GM23338 (cell line): ENCODE measurements at regions not wholly inside any gene's neighbourhood (a gene's known extent, or its start where the extent isn't known, plus 50 kb on each side); places are given as distances from the start of the nearest gene placed in this dataset.

Source experiments
- ATAC-seq: fragments of 200-7000 bp; cut with Tn5 transposase; 3 replicates; pipeline ENCODE4 v1.9.1; 2020
- DNase-seq: peaks from one replicate; pipeline ENCODE4 v3.0.0-alpha.2; 2015; ENCODE audit warnings: low spot score
- H2AFZ ChIP-seq: fragments of 200-600 bp; sonication (generic); 2 replicates; pipeline ENCODE4 v1.8.0; 2016; ENCODE audit warnings: antibody characterized with exemption, mild to moderate bottlenecking, moderate library complexity
- H3F3A ChIP-seq: fragments of 200-600 bp; sonication (generic); replicated peaks from 2 replicates; pipeline ENCODE4 v1.8.0; 2017; ENCODE audit warnings: antibody characterized with exemption, mixed run types, low read depth
- H3K27ac ChIP-seq: fragments of 200-600 bp; sonication (generic); 2 replicates; pipeline ENCODE4 v1.6.1; 2016; ENCODE audit warnings: low read depth
- H3K27me3 ChIP-seq: fragments of 200-600 bp; sonication (generic); 2 replicates; pipeline ENCODE4 v1.8.0; 2016; ENCODE audit warnings: mild to moderate bottlenecking, mixed run types, moderate library complexity; ENCODE audit not compliant: insufficient read depth
- H3K36me3 ChIP-seq: fragments of 200-600 bp; sonication (generic); 2 replicates; pipeline ENCODE4 v1.8.0; 2016; ENCODE audit warnings: mild to moderate bottlenecking; ENCODE audit not compliant: insufficient read depth
- H3K4me1 ChIP-seq: fragments of 200-600 bp; sonication (generic); 2 replicates; pipeline ENCODE4 v1.8.0; 2016; ENCODE audit warnings: mild to moderate bottlenecking, moderate library complexity; ENCODE audit not compliant: insufficient read depth
- H3K4me2 ChIP-seq: fragments of 200-600 bp; sonication (generic); 2 replicates; pipeline ENCODE4 v1.7.1; 2017; ENCODE audit warnings: mixed run types
- H3K4me3 ChIP-seq: fragments of 200-600 bp; sonication (generic); 2 replicates; pipeline ENCODE4 v1.6.1; 2016; ENCODE audit warnings: mixed run types
- H3K79me2 ChIP-seq: fragments of 200-600 bp; sonication (generic); replicated peaks from 2 replicates; pipeline ENCODE4 v1.8.0; 2017; ENCODE audit warnings: mild to moderate bottlenecking; ENCODE audit not compliant: insufficient read depth
- H3K9me2 ChIP-seq: fragments of 200-600 bp; sonication (generic); 2 replicates; pipeline ENCODE4 v1.8.0; 2017; ENCODE audit not compliant: insufficient read depth
- H4K20me1 ChIP-seq: fragments of 200-600 bp; sonication (generic); replicated peaks from 2 replicates; pipeline ENCODE4 v1.8.0; 2017; ENCODE audit warnings: mild to moderate bottlenecking; ENCODE audit not compliant: insufficient read depth
- H3K27ac Mint-ChIP-seq: 2 replicates; pipeline ENCODE4 v1.8.0; 2020; ENCODE audit warnings: inconsistent platforms, mild to moderate bottlenecking, moderate library complexity, mixed read lengths
- H3K27me3 Mint-ChIP-seq: 3 replicates; pipeline ENCODE4 v1.8.0; 2022; ENCODE audit warnings: low read depth, mild to moderate bottlenecking, moderate library complexity, mixed read lengths, inconsistent platforms; ENCODE audit not compliant: insufficient read depth, poor library complexity
- H3K36me3 Mint-ChIP-seq: 3 replicates; pipeline ENCODE4 v1.8.0; 2021; ENCODE audit warnings: low read depth, mild to moderate bottlenecking, inconsistent platforms, moderate library complexity, mixed read lengths
- H3K4me1 Mint-ChIP-seq: 3 replicates; pipeline ENCODE4 v1.8.0; 2020; ENCODE audit warnings: mild to moderate bottlenecking, inconsistent platforms, mixed read lengths
- H3K4me3 Mint-ChIP-seq: 3 replicates; pipeline ENCODE4 v1.8.0; 2021; ENCODE audit warnings: moderate library complexity, mild to moderate bottlenecking, inconsistent platforms, mixed read lengths
- H3K9me3 Mint-ChIP-seq: 3 replicates; pipeline ENCODE4 v1.8.0; 2020; ENCODE audit warnings: moderate library complexity, mild to moderate bottlenecking, inconsistent platforms, mixed read lengths
- ETS1 ChIP-seq: IDR thresholded peaks from 2 replicates; pipeline ENCODE4 v1.6.1; 2016; ENCODE audit warnings: antibody characterized with exemption
- EZH2 ChIP-seq: fragments of 200-600 bp; sonication (generic); IDR thresholded peaks from one replicate; pipeline ENCODE4 v1.8.0; 2017; ENCODE audit warnings: antibody characterized with exemption, mild to moderate bottlenecking, low read depth; ENCODE audit not compliant: unreplicated experiment
- JUNB ChIP-seq: IDR thresholded peaks from one replicate; pipeline ENCODE4 v1.6.1; 2016; ENCODE audit warnings: antibody characterized with exemption; ENCODE audit not compliant: unreplicated experiment
- POLR2AphosphoS5 ChIP-seq: IDR thresholded peaks from 2 replicates; pipeline ENCODE4 v1.6.1; 2016; ENCODE audit warnings: antibody characterized with exemption, low read depth
- REST ChIP-seq: IDR thresholded peaks from one replicate; pipeline ENCODE4 v1.6.1; 2018; ENCODE audit warnings: antibody characterized with exemption; ENCODE audit not compliant: unreplicated experiment
- STAT1 ChIP-seq: IDR thresholded peaks from one replicate; pipeline ENCODE4 v1.6.1; 2016; ENCODE audit warnings: antibody characterized with exemption; ENCODE audit not compliant: unreplicated experiment
- ZNF331 ChIP-seq: fragments of 250-450 bp; sonication (Bioruptor Pico); IDR thresholded peaks from 2 replicates; pipeline ENCODE4 v1.5.0; 2020; ENCODE audit warnings: low read depth, mild to moderate bottlenecking, moderate library complexity
- ZNF462 ChIP-seq: fragments of 250-450 bp; sonication (Bioruptor Pico); IDR thresholded peaks from 2 replicates; pipeline ENCODE4 v1.5.0; 2020; ENCODE audit warnings: mild to moderate bottlenecking, moderate library complexity

- TF ChIP-seq ZNF462 (CRISPR knock-in tag) (no peak), ZNF331 (no peak), POLR2AphosphoS5 (no peak), ETS1 (no peak), EZH2 (no peak), JUNB (no peak), STAT1 (no peak), REST (no peak)
- no peaks in the 10 kb centered on the region for H3K9me3 Mint-ChIP-seq
These were observed 592.1 kb upstream of the NRSN1 start for GRCh38 chr6:23533944-23534343.

More at GRCh38 chr6:23533944-23534343, 592.1 kb upstream of the NRSN1 start:
- ATAC-seq, result no peak
- H3K4me1 Mint-ChIP-seq, result peaks cover 9% of the 10 kb centered on the region; the same call in 2 of the 3 replicates
- Histone ChIP-seq H3K4me3 (no peak overlapping the region), H3K79me2 (no peaks in the 10 kb centered on the region), H3K27me3 (no peaks in the 10 kb centered on the region), H3K36me3 (no peaks in the 10 kb centered on the region), H3F3A (no peaks in the 10 kb centered on the region), H3K4me1 (no peaks in the 10 kb centered on the region), H4K20me1 (no peaks in the 10 kb centered on the region), H2AFZ (peak overlapping the region; percentile 30; the same call in 1 of the 2 replicates), H3K27ac (no peak overlapping the region), H3K9me2 (peaks cover 12% of the 10 kb centered on the region), H3K4me2 (no peak overlapping the region)
- H3K36me3 Mint-ChIP-seq, result no peaks in the 10 kb centered on the region
- no peak overlapping the region for H3K4me3 Mint-ChIP-seq
- DNase-seq, result no peak
- no peak overlapping the region for H3K27ac Mint-ChIP-seq
- no peaks in the 10 kb centered on the region for H3K27me3 Mint-ChIP-seq
